GM23338 (cell line): ENCODE measurements at regions not wholly inside any gene's neighbourhood (a gene's known extent, or its start where the extent isn't known, plus 50 kb on each side); places are given as distances from the start of the nearest gene placed in this dataset.

Experiments used
- ATAC-seq: fragments of 200-7000 bp; cut with Tn5 transposase; 3 replicates; pipeline ENCODE4 v1.9.1; 2020
- DNase-seq: peaks from one replicate; pipeline ENCODE4 v3.0.0-alpha.2; 2015; ENCODE audit warnings: low spot score
- H2AFZ ChIP-seq: fragments of 200-600 bp; sonication (generic); 2 replicates; pipeline ENCODE4 v1.8.0; 2016; ENCODE audit warnings: antibody characterized with exemption, mild to moderate bottlenecking, moderate library complexity
- H3F3A ChIP-seq: fragments of 200-600 bp; sonication (generic); replicated peaks from 2 replicates; pipeline ENCODE4 v1.8.0; 2017; ENCODE audit warnings: antibody characterized with exemption, mixed run types, low read depth
- H3K27ac ChIP-seq: fragments of 200-600 bp; sonication (generic); 2 replicates; pipeline ENCODE4 v1.6.1; 2016; ENCODE audit warnings: low read depth
- H3K27me3 ChIP-seq: fragments of 200-600 bp; sonication (generic); 2 replicates; pipeline ENCODE4 v1.8.0; 2016; ENCODE audit warnings: mild to moderate bottlenecking, mixed run types, moderate library complexity; ENCODE audit not compliant: insufficient read depth
- H3K36me3 ChIP-seq: fragments of 200-600 bp; sonication (generic); 2 replicates; pipeline ENCODE4 v1.8.0; 2016; ENCODE audit warnings: mild to moderate bottlenecking; ENCODE audit not compliant: insufficient read depth
- H3K4me1 ChIP-seq: fragments of 200-600 bp; sonication (generic); 2 replicates; pipeline ENCODE4 v1.8.0; 2016; ENCODE audit warnings: mild to moderate bottlenecking, moderate library complexity; ENCODE audit not compliant: insufficient read depth
- H3K4me2 ChIP-seq: fragments of 200-600 bp; sonication (generic); 2 replicates; pipeline ENCODE4 v1.7.1; 2017; ENCODE audit warnings: mixed run types
- H3K4me3 ChIP-seq: fragments of 200-600 bp; sonication (generic); 2 replicates; pipeline ENCODE4 v1.6.1; 2016; ENCODE audit warnings: mixed run types
- H3K79me2 ChIP-seq: fragments of 200-600 bp; sonication (generic); replicated peaks from 2 replicates; pipeline ENCODE4 v1.8.0; 2017; ENCODE audit warnings: mild to moderate bottlenecking; ENCODE audit not compliant: insufficient read depth
- H3K9me2 ChIP-seq: fragments of 200-600 bp; sonication (generic); 2 replicates; pipeline ENCODE4 v1.8.0; 2017; ENCODE audit not compliant: insufficient read depth
- H4K20me1 ChIP-seq: fragments of 200-600 bp; sonication (generic); replicated peaks from 2 replicates; pipeline ENCODE4 v1.8.0; 2017; ENCODE audit warnings: mild to moderate bottlenecking; ENCODE audit not compliant: insufficient read depth
- H3K27ac Mint-ChIP-seq: 2 replicates; pipeline ENCODE4 v1.8.0; 2020; ENCODE audit warnings: inconsistent platforms, mild to moderate bottlenecking, moderate library complexity, mixed read lengths
- H3K27me3 Mint-ChIP-seq: 3 replicates; pipeline ENCODE4 v1.8.0; 2022; ENCODE audit warnings: low read depth, mild to moderate bottlenecking, moderate library complexity, mixed read lengths, inconsistent platforms; ENCODE audit not compliant: insufficient read depth, poor library complexity
- H3K36me3 Mint-ChIP-seq: 3 replicates; pipeline ENCODE4 v1.8.0; 2021; ENCODE audit warnings: low read depth, mild to moderate bottlenecking, inconsistent platforms, moderate library complexity, mixed read lengths
- H3K4me1 Mint-ChIP-seq: 3 replicates; pipeline ENCODE4 v1.8.0; 2020; ENCODE audit warnings: mild to moderate bottlenecking, inconsistent platforms, mixed read lengths
- H3K4me3 Mint-ChIP-seq: 3 replicates; pipeline ENCODE4 v1.8.0; 2021; ENCODE audit warnings: moderate library complexity, mild to moderate bottlenecking, inconsistent platforms, mixed read lengths
- H3K9me3 Mint-ChIP-seq: 3 replicates; pipeline ENCODE4 v1.8.0; 2020; ENCODE audit warnings: moderate library complexity, mild to moderate bottlenecking, inconsistent platforms, mixed read lengths
- CREB1 ChIP-seq: fragments of 250-450 bp; sonication (Bioruptor Pico); IDR thresholded peaks from 2 replicates; pipeline ENCODE4 v1.5.0; 2020; ENCODE audit warnings: low read depth, mild to moderate bottlenecking, moderate library complexity
- CTCF ChIP-seq, 2 experiments: fragments of 200-600 bp in 1 of 2; sonication (generic) in 1 of 2; conservative IDR thresholded peaks; 2 replicates each; pipeline versions ENCODE4 v1.5.1 to v1.6.1; 2016 to 2017; ENCODE audit warnings: antibody characterized with exemption in 2 of 2, low read depth in 2 of 2, mild to moderate bottlenecking in 2 of 2, moderate library complexity in 1 of 2
- ETS1 ChIP-seq: IDR thresholded peaks from 2 replicates; pipeline ENCODE4 v1.6.1; 2016; ENCODE audit warnings: antibody characterized with exemption
- EZH2 ChIP-seq: fragments of 200-600 bp; sonication (generic); IDR thresholded peaks from one replicate; pipeline ENCODE4 v1.8.0; 2017; ENCODE audit warnings: antibody characterized with exemption, mild to moderate bottlenecking, low read depth; ENCODE audit not compliant: unreplicated experiment
- EZH2phosphoT487 ChIP-seq: fragments of 200-600 bp; sonication (generic); IDR thresholded peaks from one replicate; pipeline ENCODE4 v1.8.1; 2018; ENCODE audit warnings: antibody characterized with exemption; ENCODE audit not compliant: unreplicated experiment
- JUNB ChIP-seq: IDR thresholded peaks from one replicate; pipeline ENCODE4 v1.6.1; 2016; ENCODE audit warnings: antibody characterized with exemption; ENCODE audit not compliant: unreplicated experiment
- NANOG ChIP-seq: IDR thresholded peaks from 2 replicates; pipeline ENCODE4 v1.6.1; 2016; ENCODE audit warnings: antibody characterized with exemption, borderline replicate concordance
- POLR2AphosphoS5 ChIP-seq: IDR thresholded peaks from 2 replicates; pipeline ENCODE4 v1.6.1; 2016; ENCODE audit warnings: antibody characterized with exemption, low read depth
- REST ChIP-seq: IDR thresholded peaks from one replicate; pipeline ENCODE4 v1.6.1; 2018; ENCODE audit warnings: antibody characterized with exemption; ENCODE audit not compliant: unreplicated experiment
- STAT1 ChIP-seq: IDR thresholded peaks from one replicate; pipeline ENCODE4 v1.6.1; 2016; ENCODE audit warnings: antibody characterized with exemption; ENCODE audit not compliant: unreplicated experiment
- ZNF114 ChIP-seq: fragments of 250-450 bp; sonication (Bioruptor Pico); IDR thresholded peaks from 2 replicates; pipeline ENCODE4 v1.5.0; 2020; ENCODE audit warnings: mild to moderate bottlenecking, moderate library complexity
- ZNF331 ChIP-seq: fragments of 250-450 bp; sonication (Bioruptor Pico); IDR thresholded peaks from 2 replicates; pipeline ENCODE4 v1.5.0; 2020; ENCODE audit warnings: low read depth, mild to moderate bottlenecking, moderate library complexity
- ZNF462 ChIP-seq: fragments of 250-450 bp; sonication (Bioruptor Pico); IDR thresholded peaks from 2 replicates; pipeline ENCODE4 v1.5.0; 2020; ENCODE audit warnings: mild to moderate bottlenecking, moderate library complexity

GRCh38 chr12:114903083-114903691 lies 219.2 kb upstream of the TBX3 start:
- Histone ChIP-seq H3K27me3 (no peaks in the 10 kb centered on the region), H3K27ac (no peak overlapping the region), H2AFZ (no peak overlapping the region), H3K36me3 (no peaks in the 10 kb centered on the region), H3K79me2 (no peaks in the 10 kb centered on the region), H3K4me2 (no peak overlapping the region), H3K4me1 (no peaks in the 10 kb centered on the region), H3K4me3 (no peak overlapping the region), H4K20me1 (no peaks in the 10 kb centered on the region), H3K9me2 (peaks cover 13% of the 10 kb centered on the region; the same call in 1 of the 2 replicates), H3F3A (no peaks in the 10 kb centered on the region)
- no peaks in the 10 kb centered on the region for H3K36me3 Mint-ChIP-seq
- H3K27ac Mint-ChIP-seq, result no peak overlapping the region
- H3K27me3 Mint-ChIP-seq, result peaks cover 3% of the 10 kb centered on the region
- no peaks in the 10 kb centered on the region for H3K9me3 Mint-ChIP-seq
- ATAC-seq, result no peak
- no peak for DNase-seq
- TF ChIP-seq ZNF462 (CRISPR knock-in tag) (no peak), ZNF114 (no peak), POLR2AphosphoS5 (no peak), JUNB (no peak), EZH2 (no peak), REST (no peak), CREB1 (CRISPR knock-in tag) (no peak), CTCF (conservative IDR thresholded peaks at IDR 0.05; ENCODE audit: low read depth in 2 of 2) (no peak), ETS1 (no peak), EZH2phosphoT487 (no peak), ZNF331 (CRISPR knock-in tag) (no peak), NANOG (no peak), STAT1 (no peak)
- H3K4me3 Mint-ChIP-seq, result no peak overlapping the region
- no peaks in the 10 kb centered on the region for H3K4me1 Mint-ChIP-seq
